Endothelial cell of umbilical vein (primary cell): ENCODE measurements at regions not wholly inside any gene's neighbourhood (a gene's known extent, or its start where the extent isn't known, plus 50 kb on each side); places are given as distances from the start of the nearest gene placed in this dataset.

Experiments used
- BruUV-seq: library from RNA; stranded (reverse); fragments of 400-500 nt; replicated peaks from 2 replicates; lab custom pipeline; 2021; lab: Mats Ljungman, UMichigan
- CTCF ChIA-PET: fragments of 300-600, 350-600 bp; sonication (Branson Sonifier 250); formaldehyde crosslinking; loops from one replicate; lab custom pipeline; 2021; ENCODE audit warnings: antibody characterized with exemption, inconsistent platforms; lab: Charles Lee
- POLR2A ChIA-PET: fragments of 300-600, 350-600 bp; sonication (Branson Sonifier 250); formaldehyde crosslinking; loops from one replicate; lab custom pipeline; 2021; ENCODE audit warnings: antibody characterized with exemption, inconsistent platforms; lab: Charles Lee
- DNase-seq: peaks from one replicate; pipeline ENCODE4 v3.0.0-alpha.2; 2011; ENCODE audit warnings: low read depth, low spot score
- FAIRE-seq: peaks from 2 replicates; lab custom pipeline; 2011; peaks lifted over from hg19 to GRCh38; lab: Jason Lieb, UNC
- H2AFZ ChIP-seq: 2 replicates; pipeline ENCODE4 v1.6.0; 2012; ENCODE audit warnings: low read depth, low read length, control low read depth, inconsistent platforms
- H3K27ac ChIP-seq: 2 replicates; pipeline ENCODE4 v1.5.1; 2011; ENCODE audit warnings: low read depth, mild to moderate bottlenecking, control low read depth, low read length, moderate library complexity; ENCODE audit not compliant: insufficient read depth
- H3K27me3 ChIP-seq, 2 experiments: 2 replicates each; pipeline versions ENCODE4 v1.6.0 to v1.6.1; 2011; ENCODE audit warnings: low read length in 2 of 2, mixed read lengths in 1 of 2; ENCODE audit not compliant: control insufficient read depth in 2 of 2, insufficient read depth in 2 of 2
- H3K36me3 ChIP-seq, 2 experiments: 2 replicates in 1 of 2; 3 replicates in 1 of 2; pipeline ENCODE4 v1.5.1; 2011; ENCODE audit warnings: low read length in 2 of 2, mild to moderate bottlenecking in 1 of 2, moderate library complexity in 1 of 2; ENCODE audit not compliant: control insufficient read depth in 2 of 2, insufficient read depth in 2 of 2; ENCODE audit errors: extremely low read depth in 1 of 2
- H3K4me1 ChIP-seq: 3 replicates; pipeline ENCODE4 v1.5.1; 2011; ENCODE audit warnings: mild to moderate bottlenecking, low read length; ENCODE audit not compliant: control insufficient read depth, insufficient read depth; ENCODE audit errors: extremely low read depth
- H3K4me2 ChIP-seq: 2 replicates; pipeline ENCODE4 v1.6.1; 2011; ENCODE audit warnings: low read length, control low read depth, mixed read lengths; ENCODE audit not compliant: insufficient read depth
- H3K4me3 ChIP-seq, 3 experiments: fragments of 200-600 bp in 1 of 3; sonication (generic), shearing (Covaris generic) in 1 of 3; replicated peaks in 1 of 3; 2 replicates each; pipeline ENCODE4 v1.5.1; 2011 to 2016; ENCODE audit warnings: control low read depth in 3 of 3, low read length in 3 of 3, mild to moderate bottlenecking in 2 of 3, inconsistent platforms in 1 of 3, low read depth in 1 of 3, moderate library complexity in 1 of 3; ENCODE audit not compliant: insufficient read depth in 1 of 3
- H3K79me2 ChIP-seq: 2 replicates; pipeline ENCODE4 v1.6.0; 2012; ENCODE audit warnings: low read length, inconsistent platforms; ENCODE audit not compliant: control insufficient read depth, insufficient read depth
- H3K9ac ChIP-seq: replicated peaks from 2 replicates; pipeline ENCODE3; 2011; ENCODE audit warnings: low read length, control low read depth; ENCODE audit not compliant: insufficient read depth; ENCODE audit errors: extremely low read depth
- H3K9me1 ChIP-seq: replicated peaks from 3 replicates; pipeline ENCODE4 v1.6.0; 2011; ENCODE audit warnings: mild to moderate bottlenecking, low read length; ENCODE audit not compliant: control insufficient read depth, insufficient read depth; ENCODE audit errors: extremely low read depth
- H3K9me3 ChIP-seq: replicated peaks from 2 replicates; pipeline ENCODE4 v1.5.1; 2012; ENCODE audit warnings: low read length, inconsistent platforms; ENCODE audit not compliant: control insufficient read depth, insufficient read depth
- H4K20me1 ChIP-seq: replicated peaks from 2 replicates; pipeline ENCODE3; 2011; ENCODE audit warnings: mild to moderate bottlenecking, low read length; ENCODE audit not compliant: control insufficient read depth, insufficient read depth; ENCODE audit errors: extremely low read depth
- CTCF ChIP-seq, 2 donors: IDR thresholded peaks; 1 replicate in 1 of 2; 2 replicates in 1 of 2; pipeline ENCODE4 v1.5.1; 2011; ENCODE audit warnings: low read length in 2 of 2, mild to moderate bottlenecking in 2 of 2, moderate library complexity in 2 of 2, control low read depth in 1 of 2, inconsistent platforms in 1 of 2, low read depth in 1 of 2; ENCODE audit not compliant: insufficient read depth in 1 of 2; ENCODE audit errors: extremely low read depth in 1 of 2
- EZH2 ChIP-seq: IDR thresholded peaks from 2 replicates; pipeline ENCODE4 v1.6.1; 2012; ENCODE audit warnings: borderline replicate concordance, low read depth, mild to moderate bottlenecking, moderate library complexity, low read length, inconsistent platforms; ENCODE audit not compliant: severe bottlenecking
- FOS ChIP-seq: IDR thresholded peaks from 2 replicates; pipeline ENCODE4 v1.6.1; 2011; ENCODE audit warnings: mild to moderate bottlenecking, low read length, moderate library complexity, borderline replicate concordance; ENCODE audit not compliant: insufficient read depth
- GATA2 ChIP-seq: IDR thresholded peaks from 2 replicates; pipeline ENCODE4 v1.7.0; 2011; ENCODE audit warnings: low read depth, mild to moderate bottlenecking, moderate library complexity, mixed read lengths, low read length; ENCODE audit not compliant: insufficient read length, insufficient read depth
- JUN ChIP-seq: IDR thresholded peaks from 2 replicates; pipeline ENCODE4 v1.6.1; 2011; ENCODE audit warnings: borderline replicate concordance, low read depth; ENCODE audit not compliant: insufficient read length, insufficient read depth
- MAX ChIP-seq: IDR thresholded peaks from 2 replicates; pipeline ENCODE4 v1.6.1; 2011; ENCODE audit not compliant: insufficient read depth, insufficient read length
- MYC ChIP-seq: IDR thresholded peaks from one replicate; pipeline ENCODE4 v1.6.1; 2011; ENCODE audit warnings: mild to moderate bottlenecking, low read depth, low read length
- POLR2A ChIP-seq: IDR thresholded peaks from 2 replicates; pipeline ENCODE4 v1.6.1; 2012; ENCODE audit warnings: low read depth, mild to moderate bottlenecking, control low read depth, low read length
- POLR2AphosphoS5 ChIP-seq: IDR thresholded peaks from 2 replicates; pipeline ENCODE4 v1.6.1; 2012; ENCODE audit warnings: low read depth, mild to moderate bottlenecking, control low read depth, low read length, moderate library complexity; ENCODE audit not compliant: insufficient read depth
- dilution Hi-C: fragments of 300-500 bp; cut with MboI; formaldehyde crosslinking; loops from one replicate; pipeline ENCODE4 v1.15.0; 2019; ENCODE audit warnings: low sequenced_read_pairs; ENCODE audit not compliant: extremely low pct_ligation_motif_present
- intact Hi-C: fragments of 100-400 bp; cut with micrococcal nuclease; formaldehyde crosslinking; loops from one replicate; pipeline ENCODE4 v1.10.0; 2022

DNA sequence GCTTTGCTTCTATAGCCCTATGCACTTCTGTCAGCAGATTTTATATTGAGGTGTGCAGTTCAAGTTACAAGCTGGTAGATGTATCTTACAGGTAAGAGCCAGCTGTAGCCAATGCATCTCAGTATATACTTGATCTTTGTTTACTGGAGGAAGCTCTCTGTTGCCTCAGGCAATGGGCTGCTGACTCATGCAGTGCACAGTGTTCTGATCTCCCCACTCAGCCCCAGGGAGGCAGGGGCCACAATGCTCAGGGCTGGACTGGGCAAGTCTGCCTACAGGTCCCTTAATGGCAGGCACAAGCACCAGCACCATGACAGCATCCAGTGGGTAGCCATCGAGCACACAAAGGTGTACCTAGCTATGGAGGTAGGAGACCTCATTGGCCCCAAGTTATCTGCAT lies 178.8 kb upstream of the CDH10 start:
- H3K4me1 ChIP-seq: no peaks in the 10 kb centered on the region
- no peaks in the 10 kb centered on the region for H3K9me1 ChIP-seq
- H3K9ac ChIP-seq: no peak overlapping the region
- no peak for TF ChIP-seq MYC
- no peak for TF ChIP-seq EZH2
- TF ChIP-seq MAX: no peak
- TF ChIP-seq CTCF (IDR thresholded peaks at IDR 0.05; ENCODE audit: extremely low read depth in 1 of 2, insufficient read depth in 1 of 2, low read depth in 1 of 2, low read length in 2 of 2): no peak
- TF ChIP-seq JUN: no peak
- no peak for TF ChIP-seq POLR2AphosphoS5
- no peak for TF ChIP-seq FOS
- TF ChIP-seq POLR2A: no peak
- no peak for TF ChIP-seq GATA2
- H2AFZ ChIP-seq: no peak overlapping the region
- intact Hi-C loops: no loop called here
- no peak for FAIRE-seq
- H3K36me3 ChIP-seq: no peaks in the 10 kb centered on the region
- H3K4me3 ChIP-seq: no peak overlapping the region
- ChIA-PET CTCF (no interaction called here), POLR2A (no interaction called here)
- H3K27me3 ChIP-seq: no peaks in the 10 kb centered on the region
- dilution Hi-C loops: no loop called here
- peaks cover 3% of the 10 kb centered on the region for H3K9me3 ChIP-seq
- H4K20me1 ChIP-seq: no peaks in the 10 kb centered on the region
- no peak overlapping the region for H3K27ac ChIP-seq
- no peaks in the 10 kb centered on the region for H3K79me2 ChIP-seq
- BruUV-seq: no TSS peak
- no peak for DNase-seq
- no peak overlapping the region for H3K4me2 ChIP-seq
